K562 (cell line): ENCODE measurements at regions not wholly inside any gene's neighbourhood (a gene's known extent, or its start where the extent isn't known, plus 50 kb on each side); places are given as distances from the start of the nearest gene placed in this dataset.

Source experiments
- ATAC-seq: fragments of 200-7000 bp; cut with Tn5 transposase; 3 replicates; pipeline ENCODE4 v1.9.1; 2020; ENCODE audit warnings: moderate library complexity
- BruUV-seq: library from RNA; stranded (reverse); fragments of 400-500 nt; replicated peaks from 2 replicates; lab custom pipeline; 2021; lab: Mats Ljungman, UMichigan
- CTCF ChIA-PET: fragments of 300-600 bp; formaldehyde crosslinking; extraction: SDS; loops from one replicate; lab custom pipeline; 2021; ENCODE audit warnings: low intra/inter-chr PET ratio; lab: Yijun Ruan, JAX
- POLR2A ChIA-PET: fragments of 300-600, 350-650 bp; sonication (Branson Sonifier 250); formaldehyde crosslinking; extraction: SDS; loops from one replicate; lab custom pipeline; 2021; ENCODE audit warnings: antibody characterized with exemption, inconsistent platforms; lab: Yijun Ruan, JAX
- DNase-seq, 4 experiments: peaks; one replicate each; pipeline versions ENCODE4 v3.0.0 to v3.0.0-alpha.2; 2011 to 2018; ENCODE audit warnings: low spot score in 3 of 4, mixed read lengths in 3 of 4; ENCODE audit errors: extremely low read depth in 1 of 4
- FAIRE-seq: peaks from 2 replicates; lab custom pipeline; 2011; peaks lifted over from hg19 to GRCh38; lab: Jason Lieb, UNC
- H2AFZ ChIP-seq: 2 replicates; pipeline ENCODE4 v1.6.0; 2011; ENCODE audit warnings: low read depth, low read length, control low read depth, inconsistent platforms
- H3K27ac ChIP-seq: fragments of 200-600 bp; 3 replicates; pipeline ENCODE4 v1.8.0; 2011; ENCODE audit warnings: low read depth, mild to moderate bottlenecking, control low read depth, inconsistent platforms, low read length, moderate library complexity, mixed read lengths; ENCODE audit errors: extremely low read depth
- H3K27me3 ChIP-seq, 2 experiments: fragments of 300-600 bp in 1 of 2; 2 replicates in 1 of 2; 3 replicates in 1 of 2; pipeline versions ENCODE4 v1.6.0 to v1.8.0; 2011; ENCODE audit warnings: inconsistent platforms in 2 of 2, low read length in 2 of 2, mild to moderate bottlenecking in 1 of 2, mixed read lengths in 1 of 2, moderate library complexity in 1 of 2; ENCODE audit not compliant: control insufficient read depth in 2 of 2, insufficient read depth in 2 of 2
- H3K36me3 ChIP-seq: fragments of 300-600 bp; 3 replicates; pipeline ENCODE4 v1.8.0; 2011; ENCODE audit warnings: mild to moderate bottlenecking, low read length, inconsistent platforms; ENCODE audit not compliant: control insufficient read depth, insufficient read depth
- H3K4me1 ChIP-seq, 2 experiments: fragments of 200-600 bp in 1 of 2; replicated peaks in 1 of 2; 2 replicates in 1 of 2; 3 replicates in 1 of 2; pipeline versions ENCODE4 v1.5.1 to v1.8.0; 2011; ENCODE audit warnings: inconsistent platforms in 2 of 2, low read length in 2 of 2, mild to moderate bottlenecking in 1 of 2, mixed read lengths in 1 of 2, moderate library complexity in 1 of 2; ENCODE audit not compliant: control insufficient read depth in 2 of 2, insufficient read depth in 2 of 2
- H3K4me2 ChIP-seq: 2 replicates; pipeline ENCODE4 v1.6.1; 2011; ENCODE audit warnings: low read length, control low read depth, inconsistent platforms, mixed read lengths; ENCODE audit not compliant: insufficient read depth
- H3K4me3 ChIP-seq: fragments of 200-600 bp; sonication (generic), shearing (Covaris generic); 2 replicates; pipeline ENCODE4 v1.5.1; 2016; ENCODE audit warnings: control low read depth, inconsistent platforms
- H3K79me2 ChIP-seq: fragments of 200-600 bp; 3 replicates; pipeline ENCODE4 v1.8.0; 2011; ENCODE audit warnings: low read length, inconsistent platforms; ENCODE audit not compliant: control insufficient read depth, insufficient read depth
- H3K9ac ChIP-seq, 2 experiments: 2 replicates each; pipeline versions ENCODE4 v1.6.0 to v1.6.1; 2011; ENCODE audit warnings: low read depth in 2 of 2, low read length in 2 of 2, control low read depth in 1 of 2, inconsistent platforms in 1 of 2, mild to moderate bottlenecking in 1 of 2, mixed read lengths in 1 of 2; ENCODE audit not compliant: insufficient read depth in 1 of 2
- H3K9me1 ChIP-seq: one replicate; pipeline ENCODE4 v1.6.0; 2011; ENCODE audit warnings: inconsistent platforms, mild to moderate bottlenecking, low read length, moderate library complexity; ENCODE audit not compliant: control insufficient read depth, insufficient read depth
- H3K9me3 ChIP-seq: replicated peaks from 2 replicates; pipeline ENCODE4 v1.5.1; 2011; ENCODE audit warnings: low read depth, low read length, inconsistent platforms; ENCODE audit not compliant: control insufficient read depth, insufficient read depth
- H4K20me1 ChIP-seq: replicated peaks from 2 replicates; pipeline ENCODE4 v1.6.1; 2011; ENCODE audit warnings: low read length, inconsistent platforms, mixed read lengths; ENCODE audit not compliant: control insufficient read depth, insufficient read depth
- GTF2E2 ChIP-seq: fragments of 200-800 bp; sonication (Bioruptor generic); IDR thresholded peaks from 2 replicates; pipeline ENCODE4 v1.6.1; 2016; ENCODE audit warnings: missing genetic modification characterization, missing compliant biosample characterization
- NUFIP1 ChIP-seq: fragments of 450-650 bp; IDR thresholded peaks from 2 replicates; pipeline ENCODE4 v1.6.1; 2018; ENCODE audit not compliant: partially characterized antibody
- WGBS: fragments of 100-300 bp; shearing (Covaris generic); methylation state at CpG from one replicate; pipeline ENCODE4 v1.1.6; 2016; ENCODE audit warnings: low coverage, mixed read lengths; ENCODE audit not compliant: insufficient coverage; ENCODE audit errors: missing lambda C conversion rate; 5-methylcytosine and 5-hydroxymethylcytosine counted together
- in situ Hi-C: fragments of 300-500 bp; cut with MboI; formaldehyde crosslinking; loops from 4 replicates; pipeline ENCODE4 v1.15.0; 2018; ENCODE audit warnings: inconsistent platforms, mixed read lengths
- intact Hi-C: fragments of 100-400 bp; cut with micrococcal nuclease; formaldehyde crosslinking; loops from 2 replicates; pipeline ENCODE4 v1.14.2; 2022
- TF ChIP-seq, protein P1 (sequence below): fragments of 450-650 bp; formaldehyde crosslinking; IDR thresholded peaks from 2 replicates; pipeline ENCODE4 v1.4.0; 2022; ENCODE audit warnings: missing genetic modification characterization
- TF ChIP-seq, protein P2 (sequence below), 2 experiments: IDR thresholded peaks in 1 of 2; conservative IDR thresholded peaks in 1 of 2; 2 replicates each; pipeline ENCODE4 v1.6.1; 2016; ENCODE audit warnings: low read depth in 2 of 2, mild to moderate bottlenecking in 1 of 2, missing compliant biosample characterization in 1 of 2, missing genetic modification characterization in 1 of 2, moderate library complexity in 1 of 2

DNA sequence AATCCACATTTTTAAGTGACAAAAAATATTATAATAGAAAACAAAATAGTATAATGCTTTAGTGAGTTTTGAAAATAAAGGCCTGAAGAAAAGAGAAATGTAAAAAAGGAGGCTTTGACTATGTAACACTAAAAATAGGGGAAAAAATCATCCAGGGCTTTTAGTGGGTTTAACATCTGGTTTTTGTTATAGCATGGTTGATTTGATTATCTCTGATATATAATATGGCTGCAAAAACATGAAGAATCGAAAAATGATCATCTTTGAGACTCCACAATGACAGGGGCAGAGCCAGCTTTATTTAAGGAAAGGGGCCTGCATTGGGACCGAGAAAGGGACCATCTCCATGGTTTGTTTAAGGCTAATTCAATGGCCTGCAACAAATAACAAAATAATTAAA lies 393.8 kb downstream of the PLK2 start:
- intact Hi-C loops, result loop anchor here (10.0 kb wide), 1 partner anchor 171 kb away; no protein-coding TSS in a partner anchor
- no peak overlapping the region for H3K9ac ChIP-seq
- WGBS, result 7% methylated on average over 2 of the region's 2 CpGs
- no peak overlapping the region for H3K4me3 ChIP-seq
- CTCF ChIA-PET, result no interaction called here
- ATAC-seq (no peak), DNase-seq (no peak), FAIRE-seq (no peak)
- no peaks in the 10 kb centered on the region for H3K9me1 ChIP-seq
- POLR2A ChIA-PET, result no interaction called here
- BruUV-seq, result no TSS peak
- no peaks in the 10 kb centered on the region for H3K36me3 ChIP-seq
- no peak overlapping the region for H3K4me2 ChIP-seq
- no peak overlapping the region for H2AFZ ChIP-seq
- H3K27me3 ChIP-seq, result no peaks in the 10 kb centered on the region
- no peaks in the 10 kb centered on the region for H4K20me1 ChIP-seq
- TF ChIP-seq GTF2E2 (tag), result no peak
- TF ChIP-seq NUFIP1, result no peak
- TF ChIP-seq, protein P1, sequence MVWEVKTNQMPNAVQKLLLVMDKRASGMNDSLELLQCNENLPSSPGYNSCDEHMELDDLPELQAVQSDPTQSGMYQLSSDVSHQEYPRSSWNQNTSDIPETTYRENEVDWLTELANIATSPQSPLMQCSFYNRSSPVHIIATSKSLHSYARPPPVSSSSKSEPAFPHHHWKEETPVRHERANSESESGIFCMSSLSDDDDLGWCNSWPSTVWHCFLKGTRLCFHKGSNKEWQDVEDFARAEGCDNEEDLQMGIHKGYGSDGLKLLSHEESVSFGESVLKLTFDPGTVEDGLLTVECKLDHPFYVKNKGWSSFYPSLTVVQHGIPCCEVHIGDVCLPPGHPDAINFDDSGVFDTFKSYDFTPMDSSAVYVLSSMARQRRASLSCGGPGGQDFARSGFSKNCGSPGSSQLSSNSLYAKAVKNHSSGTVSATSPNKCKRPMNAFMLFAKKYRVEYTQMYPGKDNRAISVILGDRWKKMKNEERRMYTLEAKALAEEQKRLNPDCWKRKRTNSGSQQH (CRISPR knock-in tag), result no peak
- TF ChIP-seq, protein P2, sequence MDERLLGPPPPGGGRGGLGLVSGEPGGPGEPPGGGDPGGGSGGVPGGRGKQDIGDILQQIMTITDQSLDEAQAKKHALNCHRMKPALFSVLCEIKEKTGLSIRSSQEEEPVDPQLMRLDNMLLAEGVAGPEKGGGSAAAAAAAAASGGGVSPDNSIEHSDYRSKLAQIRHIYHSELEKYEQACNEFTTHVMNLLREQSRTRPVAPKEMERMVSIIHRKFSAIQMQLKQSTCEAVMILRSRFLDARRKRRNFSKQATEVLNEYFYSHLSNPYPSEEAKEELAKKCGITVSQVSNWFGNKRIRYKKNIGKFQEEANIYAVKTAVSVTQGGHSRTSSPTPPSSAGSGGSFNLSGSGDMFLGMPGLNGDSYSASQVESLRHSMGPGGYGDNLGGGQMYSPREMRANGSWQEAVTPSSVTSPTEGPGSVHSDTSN (CRISPR knock-in tag; IDR thresholded peaks at IDR 0.05; ENCODE audit: low read depth), result no peak
- TF ChIP-seq, protein P2 (tag; conservative IDR thresholded peaks at IDR 0.05; ENCODE audit: low read depth), result no peak
- H3K27ac ChIP-seq, result no peak overlapping the region
- in situ Hi-C loops, result no loop called here
- no peaks in the 10 kb centered on the region for H3K79me2 ChIP-seq
- H3K9me3 ChIP-seq, result no peaks in the 10 kb centered on the region
- H3K4me1 ChIP-seq, result no peaks in the 10 kb centered on the region
